ENCODE measurements at regions not wholly inside any gene's neighbourhood (a gene's known extent, or its start where the extent isn't known, plus 50 kb on each side); places are given as distances from the start of the nearest gene placed in this dataset.
"Not testable (repeated sequence)": the region's sequence is repeated elsewhere in the genome, so short reads cannot be mapped to it uniquely, and the experiment has no call there.

DNA sequence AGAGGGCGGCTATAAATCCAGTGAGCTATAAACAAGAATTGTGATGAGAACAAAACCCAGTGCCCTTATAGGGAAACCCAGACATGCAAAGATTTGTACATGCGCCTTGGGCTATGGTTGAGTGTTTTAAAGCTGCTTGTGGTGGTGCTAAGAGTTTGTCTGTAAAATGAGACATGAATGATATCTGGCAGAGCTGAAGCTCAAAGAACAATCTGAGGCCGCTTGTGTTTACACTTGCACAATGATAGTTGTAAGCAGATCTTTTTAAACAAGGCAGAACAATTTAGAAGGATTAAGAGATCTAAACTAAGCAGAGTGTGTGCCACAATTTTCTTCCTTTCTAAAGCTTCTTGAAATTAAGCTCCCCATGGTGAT, 80.4 kb upstream of the ADAMTS5 start:
- DNase-seq (ENCODE audit: low spot score): no peak
- intact Hi-C loops (cut with DNase I): no loop called here

DNA sequence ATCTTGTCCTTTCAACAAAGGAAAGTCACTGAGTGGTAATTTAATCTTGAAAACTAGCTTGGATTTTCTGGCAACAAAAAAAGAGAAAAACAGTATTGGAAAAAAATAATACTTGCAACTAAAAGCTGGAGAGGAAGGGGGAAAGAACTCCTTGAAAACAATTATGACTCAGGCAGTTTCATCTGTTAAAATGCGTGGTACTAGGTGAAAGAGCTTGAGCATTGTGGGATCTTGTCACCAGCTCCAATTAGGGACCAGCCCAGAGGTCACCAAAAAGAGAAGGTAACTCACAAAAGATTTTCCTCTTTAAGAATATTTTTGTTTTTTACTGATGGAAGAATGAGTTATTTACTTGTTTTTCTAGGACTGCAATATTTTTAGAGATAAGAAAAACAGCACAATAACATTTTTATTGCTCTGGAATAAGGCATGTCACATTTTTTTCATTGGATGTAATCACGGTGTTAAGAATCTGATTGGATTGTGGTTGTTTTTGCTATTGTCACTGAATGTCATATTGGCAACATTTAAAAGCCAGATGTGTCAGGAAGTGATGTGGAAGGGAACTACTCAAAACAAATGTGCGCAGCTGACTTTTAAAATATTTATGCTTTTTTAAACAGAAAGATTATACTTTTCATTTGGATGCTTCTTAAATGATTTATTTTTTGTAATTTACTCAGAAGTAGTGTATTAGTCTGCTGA, 78.5 kb upstream of the ADAMTS5 start:
- DNase-seq (ENCODE audit: low spot score): no peak
- intact Hi-C loops (cut with DNase I): no loop called here

DNA sequence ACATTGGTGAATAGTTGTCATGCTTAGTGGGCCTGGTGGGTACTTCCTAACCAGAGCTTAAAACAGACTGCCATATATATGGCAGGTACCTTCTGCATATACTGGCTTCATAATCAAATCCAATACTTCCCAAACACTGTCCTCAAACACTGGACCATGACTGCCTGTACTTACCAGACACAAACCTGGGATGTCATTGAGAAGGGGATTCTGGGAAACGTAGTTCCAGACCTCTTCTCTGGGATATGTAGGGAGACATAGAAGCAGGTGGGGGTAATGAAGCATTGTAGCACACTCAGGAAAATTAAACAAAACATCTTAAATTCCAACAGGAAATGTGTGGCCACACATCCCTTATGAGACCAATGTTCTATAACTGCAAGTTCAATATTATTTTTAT, 76.5 kb upstream of the ADAMTS5 start:
- DNase-seq (ENCODE audit: low spot score): no peak
- intact Hi-C loops (cut with DNase I): no loop called here

DNA sequence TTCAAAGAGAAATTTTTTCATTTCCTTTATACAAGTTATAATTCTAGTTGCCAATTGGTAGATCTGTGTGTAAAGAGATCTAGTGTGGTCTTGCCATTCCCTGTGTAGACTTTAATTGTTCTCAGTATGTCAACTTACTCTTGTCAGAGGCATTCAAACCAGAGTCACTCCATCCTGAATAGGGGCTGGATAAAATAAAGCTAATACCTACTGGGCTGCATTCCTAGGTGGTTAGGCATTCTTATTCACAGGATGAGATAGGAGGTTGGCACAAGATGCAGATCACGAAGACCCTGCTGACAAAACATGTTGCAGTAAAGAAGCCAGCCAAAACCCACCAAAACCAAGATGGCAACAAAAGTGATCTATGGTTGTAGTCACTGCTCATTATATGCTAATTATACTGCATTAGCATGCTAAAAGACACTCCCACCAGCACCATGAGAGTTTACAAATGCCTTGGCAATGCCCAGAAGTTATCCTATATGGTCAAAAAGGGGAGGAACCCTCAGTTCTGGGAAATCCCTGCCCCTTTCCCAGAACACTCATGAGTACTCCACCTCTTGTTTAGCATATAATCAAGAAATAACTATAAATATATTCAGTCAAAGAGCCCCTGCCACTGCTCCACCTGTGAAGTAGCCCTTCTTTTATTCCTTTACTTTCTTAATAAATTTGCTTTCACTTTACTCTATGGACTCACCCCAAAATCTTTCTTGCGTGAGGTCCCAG, 74.0 kb upstream of the ADAMTS5 start:
- intact Hi-C loops (cut with DNase I): no loop called here

DNA sequence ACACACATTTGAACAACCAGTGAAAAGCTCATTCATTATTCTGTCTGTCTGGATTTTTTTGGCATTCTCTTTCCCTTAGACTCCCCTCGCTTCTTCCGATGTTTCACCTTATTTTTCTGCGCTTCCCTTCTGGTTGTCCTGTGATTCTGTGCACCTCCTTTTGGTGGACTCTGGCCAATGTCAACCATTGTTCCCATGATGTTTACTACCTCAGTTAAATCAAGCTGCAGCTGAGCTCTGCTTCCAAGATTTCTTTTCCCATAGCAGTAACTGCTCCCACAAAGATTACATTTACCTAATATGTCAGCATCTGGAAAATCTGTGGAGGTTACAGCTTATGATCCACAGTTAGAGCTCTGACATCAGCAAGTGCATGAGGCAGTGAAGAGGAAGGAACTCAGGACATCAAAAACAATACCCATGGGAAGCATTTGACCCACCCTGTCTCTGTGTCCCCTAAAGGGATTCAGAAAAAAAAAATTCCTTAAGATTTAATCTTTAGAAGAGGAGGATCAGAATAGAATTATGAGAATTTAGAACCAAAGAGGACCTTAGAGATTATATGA, 69.9 kb upstream of the ADAMTS5 start:
- DNase-seq (ENCODE audit: low spot score): no peak
- intact Hi-C loops (cut with DNase I): no loop called here

More for the DNA sequence above, 74.0 kb upstream of the ADAMTS5 start:
- DNase-seq (ENCODE audit: low spot score): no peak

DNA sequence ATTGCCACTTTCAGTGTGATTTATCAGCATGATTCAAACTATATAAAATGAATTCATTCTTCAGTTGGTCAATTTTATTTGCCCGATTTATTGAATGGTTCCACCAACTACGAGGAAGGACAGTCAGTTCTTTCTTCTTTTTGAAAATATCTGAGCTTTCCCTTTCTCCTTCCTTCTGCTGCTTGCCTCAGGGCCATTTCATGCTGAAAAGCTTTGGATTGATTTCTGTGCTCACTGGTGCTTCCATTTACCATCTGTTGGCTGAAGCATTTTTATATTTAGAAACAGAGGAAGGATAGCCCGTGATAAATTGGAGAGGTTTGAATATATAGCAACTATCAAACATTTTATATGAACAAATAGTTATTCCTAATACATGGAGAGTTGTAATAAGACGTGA, 68.9 kb upstream of the ADAMTS5 start:
- intact Hi-C loops (cut with DNase I): no loop called here
- no peak for DNase-seq (ENCODE audit: low spot score)

DNA sequence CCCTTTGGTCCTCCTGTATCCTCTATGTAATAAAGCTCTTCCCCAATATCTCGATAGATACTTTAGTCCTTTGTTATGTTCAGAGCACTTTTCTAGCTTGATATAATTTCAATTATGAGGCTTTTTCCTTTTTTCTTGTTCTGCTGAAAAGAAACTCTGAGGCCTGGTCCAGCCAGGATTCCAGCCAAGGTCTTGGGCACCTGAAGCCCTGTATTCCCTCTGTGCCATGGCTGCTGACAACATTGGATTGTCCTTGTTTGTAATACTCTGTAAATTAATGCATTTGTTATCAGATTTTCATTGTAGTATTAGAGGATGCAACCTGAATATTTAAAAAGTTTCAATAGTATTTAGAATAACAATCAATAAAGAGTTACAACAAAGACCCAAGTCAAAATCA, 67.9 kb upstream of the ADAMTS5 start:
- intact Hi-C loops (cut with DNase I): no loop called here
- no peak for DNase-seq (ENCODE audit: low spot score)

DNA sequence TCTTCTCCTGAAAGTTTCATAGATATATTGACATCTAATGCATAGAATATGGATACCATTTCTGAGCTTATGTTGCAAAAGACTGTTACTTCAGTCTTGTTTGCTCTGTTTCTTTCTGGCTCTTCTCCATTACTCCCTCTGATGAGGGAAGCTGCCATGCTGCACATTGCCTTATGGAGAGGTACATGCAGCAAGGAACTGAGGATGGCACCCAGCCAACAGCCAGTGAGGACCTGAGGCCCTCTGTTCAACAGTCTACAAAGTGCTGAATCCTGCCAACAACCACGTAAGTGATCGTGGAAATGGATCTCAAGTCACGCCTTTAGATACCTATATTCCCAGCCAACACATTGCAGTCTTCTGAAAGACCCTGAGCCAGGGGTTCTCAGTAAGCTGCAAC, 66.6 kb upstream of the ADAMTS5 start:
- no peak for DNase-seq (ENCODE audit: low spot score)
- intact Hi-C loops (cut with DNase I): no loop called here

DNA sequence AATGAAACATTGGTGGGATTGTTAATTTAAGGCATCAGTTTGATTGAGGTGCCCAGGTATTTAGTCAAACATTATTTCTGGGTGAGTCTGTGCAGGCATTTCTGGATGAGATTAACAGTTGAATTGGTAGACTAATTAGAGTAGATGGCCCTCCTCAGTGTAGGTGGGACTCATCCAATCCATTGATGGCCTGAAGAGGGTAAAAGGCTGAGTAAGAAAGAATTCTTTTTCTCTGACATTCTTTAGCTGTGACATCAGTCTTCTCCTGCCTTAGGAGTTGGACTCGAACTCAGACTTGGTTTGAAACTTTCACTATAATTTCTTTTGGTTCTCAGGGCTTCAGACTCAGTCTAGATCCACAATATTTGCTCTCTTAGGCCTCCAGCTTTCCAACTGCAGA, 59.6 kb upstream of the ADAMTS5 start:
- DNase-seq (ENCODE audit: low spot score): no peak
- intact Hi-C loops (cut with DNase I): no loop called here

DNA sequence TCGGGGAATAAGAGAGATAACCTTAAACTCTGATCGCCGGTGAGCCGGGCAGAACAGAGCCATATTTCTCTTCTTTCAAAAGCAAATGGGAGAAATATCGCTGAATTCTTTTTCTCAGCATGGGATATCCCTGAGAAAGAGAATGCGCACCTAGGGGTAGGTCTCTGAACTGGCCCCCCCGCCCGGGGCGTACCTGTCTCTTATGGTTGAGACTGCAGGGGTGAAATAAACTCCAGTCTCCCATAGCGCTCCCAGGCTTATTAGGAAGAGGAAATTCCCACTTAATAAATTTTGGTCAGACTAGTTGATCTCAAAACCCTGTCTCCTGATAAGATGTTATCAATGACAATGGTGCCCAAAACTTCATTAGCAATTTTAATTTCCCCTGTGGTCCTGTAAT, 58.8 kb upstream of the ADAMTS5 start:
- DNase-seq (ENCODE audit: low spot score); intact Hi-C loops (cut with DNase I): not testable (repeated sequence)

DNA sequence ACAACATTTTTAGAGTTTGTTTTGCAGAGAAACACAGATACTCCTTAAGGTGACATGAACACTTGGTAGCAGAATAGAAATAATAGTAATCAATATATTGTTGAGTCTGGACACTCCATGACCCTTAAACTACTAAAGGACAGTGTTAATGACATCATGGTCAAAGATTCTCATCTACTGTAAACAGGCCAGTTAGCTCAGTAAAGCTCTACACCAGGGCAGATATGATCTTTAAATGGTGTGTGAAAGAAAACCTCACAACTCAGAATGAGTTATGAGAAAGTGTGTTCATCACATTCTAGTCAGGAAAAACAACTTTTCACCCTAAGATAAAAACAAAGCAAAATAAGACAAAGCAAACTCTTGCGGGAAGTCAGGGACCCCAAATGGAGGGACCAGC, 58.1 kb upstream of the ADAMTS5 start:
- no peak for DNase-seq (ENCODE audit: low spot score)

DNA sequence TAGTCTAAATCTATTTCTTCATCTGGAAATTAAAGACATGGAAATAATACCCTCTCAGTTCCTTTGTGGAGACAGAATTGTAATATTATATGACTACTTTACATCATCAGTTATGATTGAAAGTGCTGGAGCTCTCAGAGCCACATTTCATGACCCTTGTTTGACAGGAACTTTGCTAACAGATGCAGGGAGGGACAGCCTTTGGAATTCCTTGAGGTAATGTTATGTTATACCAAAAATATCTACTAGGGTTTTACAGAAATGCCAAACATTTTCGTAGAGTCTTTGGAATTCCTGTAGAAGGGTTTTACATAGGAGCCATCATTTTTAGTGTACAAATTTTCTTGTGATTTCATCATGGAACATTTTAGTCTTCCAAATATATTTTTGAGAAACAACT, 57.4 kb upstream of the ADAMTS5 start:
- intact Hi-C loops (cut with DNase I): no loop called here
- no peak for DNase-seq (ENCODE audit: low spot score)

More for the DNA sequence above, 58.1 kb upstream of the ADAMTS5 start:
- intact Hi-C loops (cut with DNase I): no loop called here

DNA sequence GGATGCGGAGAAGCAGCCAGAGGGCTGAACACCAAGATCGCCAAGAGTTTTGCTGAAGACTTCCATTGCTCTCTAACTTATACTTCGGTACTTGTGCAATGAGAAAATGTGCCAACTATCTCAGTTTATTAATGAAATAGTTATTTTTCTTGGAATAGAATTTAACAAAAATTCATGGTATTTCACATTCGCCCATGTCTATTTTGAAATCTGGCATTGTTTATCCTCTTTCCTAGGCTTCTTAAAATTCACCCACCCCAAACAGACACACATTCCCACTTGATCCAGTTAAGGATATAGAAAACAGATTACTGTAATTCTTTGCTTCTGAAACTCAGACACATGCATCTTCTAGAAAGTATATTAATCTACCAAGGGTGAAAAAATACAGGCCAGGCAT, 56.3 kb upstream of the ADAMTS5 start:
- DNase-seq (ENCODE audit: low spot score): no peak
- intact Hi-C loops (cut with DNase I): no loop called here

DNA sequence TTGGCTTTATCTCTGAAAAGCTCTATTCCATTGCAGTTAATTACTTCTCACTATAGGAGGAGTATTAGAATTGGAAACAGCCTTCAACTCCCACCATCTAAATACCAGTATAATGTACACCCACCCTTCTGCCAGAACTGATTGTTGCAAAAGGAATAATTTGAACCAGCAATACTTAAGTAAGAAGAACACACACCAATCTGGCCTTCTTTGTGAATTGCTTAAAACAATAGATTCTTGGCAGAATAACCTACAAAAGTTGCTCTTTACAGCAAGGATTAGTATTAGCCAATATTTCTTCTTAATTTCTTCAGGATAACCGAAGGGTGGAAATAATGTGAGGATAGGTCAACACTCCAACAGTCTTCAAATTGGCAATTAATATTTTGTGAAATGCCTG, 54.9 kb upstream of the ADAMTS5 start:
- intact Hi-C loops (cut with DNase I): no loop called here
- no peak for DNase-seq (ENCODE audit: low spot score)

DNA sequence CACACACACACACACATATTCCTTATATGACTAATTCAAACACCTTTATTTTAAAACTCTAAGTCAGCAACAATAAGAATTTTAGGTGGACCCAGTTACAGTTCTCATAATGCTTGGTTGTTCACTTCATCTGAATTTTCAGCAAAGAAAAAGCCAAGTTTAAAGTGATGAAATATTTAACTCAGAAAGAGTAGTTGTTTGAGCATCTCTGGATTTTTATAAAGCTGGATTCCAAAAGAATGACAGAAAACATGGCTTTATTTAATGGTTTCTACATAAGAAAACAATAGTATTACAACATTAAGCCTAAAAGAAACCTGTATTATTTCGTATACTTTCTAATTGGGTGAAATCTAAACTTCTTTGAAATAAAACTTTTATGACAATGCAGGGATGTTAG, 54.2 kb upstream of the ADAMTS5 start:
- intact Hi-C loops (cut with DNase I): no loop called here

DNA sequence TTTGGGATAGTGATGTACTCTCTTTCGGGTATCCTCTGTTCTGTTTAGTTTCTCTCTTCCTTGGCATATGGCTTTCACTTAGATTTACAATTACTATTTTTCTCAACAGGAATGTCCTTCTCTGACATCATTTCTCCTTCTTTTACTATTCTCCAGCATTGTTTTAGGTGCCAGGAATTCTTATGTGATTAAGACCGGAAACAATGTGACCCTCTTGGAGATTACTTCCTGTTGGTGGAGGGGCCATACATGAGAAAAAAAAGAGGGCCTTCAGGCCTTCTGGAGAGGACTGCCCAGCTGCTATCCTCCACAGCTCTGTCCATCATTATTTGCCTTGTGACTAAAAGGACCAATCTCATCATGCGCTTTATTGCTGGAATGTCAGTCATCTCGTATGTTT, 50.4 kb upstream of the ADAMTS5 start:
- no peak for DNase-seq (ENCODE audit: low spot score)

More for the DNA sequence above, 54.2 kb upstream of the ADAMTS5 start:
- no peak for DNase-seq (ENCODE audit: low spot score)

More for the DNA sequence above, 50.4 kb upstream of the ADAMTS5 start:
- intact Hi-C loops (cut with DNase I): no loop called here

Data from cardiac septum (tissue), 1 donor.